Astrocyte (in vitro differentiated cells and primary cell): ENCODE measurements at regions not wholly inside any gene's neighbourhood (a gene's known extent, or its start where the extent isn't known, plus 50 kb on each side); places are given as distances from the start of the nearest gene placed in this dataset.

Experiments
- DNase-seq: peaks from one replicate; pipeline ENCODE4 v3.0.0-alpha.2; 2010; ENCODE audit warnings: low read depth
- FAIRE-seq: peaks from 2 replicates; lab custom pipeline; 2011; peaks lifted over from hg19 to GRCh38; lab: Jason Lieb, UNC
- H2AFZ ChIP-seq: 2 replicates; pipeline ENCODE4 v1.6.0; 2012; ENCODE audit warnings: low read depth, low read length, inconsistent platforms
- H3K27ac ChIP-seq: 2 replicates; pipeline ENCODE4 v1.5.1; 2011; ENCODE audit warnings: low read depth, low read length, inconsistent platforms
- H3K27me3 ChIP-seq: 2 replicates; pipeline ENCODE4 v1.6.0; 2011; ENCODE audit warnings: low read length, inconsistent platforms; ENCODE audit not compliant: insufficient read depth
- H3K36me3 ChIP-seq: 2 replicates; pipeline ENCODE4 v1.5.1; 2011; ENCODE audit warnings: low read length, inconsistent platforms; ENCODE audit not compliant: insufficient read depth
- H3K4me1 ChIP-seq: 2 replicates; pipeline ENCODE4 v1.5.1; 2011; ENCODE audit warnings: low read length, inconsistent platforms; ENCODE audit not compliant: insufficient read depth
- H3K4me2 ChIP-seq: 2 replicates; pipeline ENCODE4 v1.6.0; 2012; ENCODE audit warnings: low read length, inconsistent platforms
- H3K4me3 ChIP-seq: 2 replicates; pipeline ENCODE4 v1.5.1; 2011; ENCODE audit warnings: low read depth, mild to moderate bottlenecking, low read length, inconsistent platforms; ENCODE audit not compliant: insufficient read depth
- H3K79me2 ChIP-seq: 2 replicates; pipeline ENCODE4 v1.6.0; 2012; ENCODE audit warnings: mild to moderate bottlenecking, low read length, inconsistent platforms; ENCODE audit not compliant: insufficient read depth
- H3K9ac ChIP-seq: 2 replicates; pipeline ENCODE4 v1.6.0; 2012; ENCODE audit warnings: mild to moderate bottlenecking, low read length, inconsistent platforms
- H3K9me3 ChIP-seq: 2 replicates; pipeline ENCODE4 v1.5.1; 2012; ENCODE audit warnings: low read depth, mild to moderate bottlenecking, low read length, inconsistent platforms; ENCODE audit not compliant: insufficient read depth
- H4K20me1 ChIP-seq: 2 replicates; pipeline ENCODE4 v1.6.0; 2012; ENCODE audit warnings: low read length, inconsistent platforms; ENCODE audit not compliant: insufficient read depth
- H3K27ac Mint-ChIP-seq: one replicate; pipeline ENCODE4 v1.8.0; 2021; ENCODE audit warnings: mild to moderate bottlenecking, mixed read lengths; ENCODE audit not compliant: unreplicated experiment
- H3K27me3 Mint-ChIP-seq: one replicate; pipeline ENCODE4 v1.8.0; 2021; ENCODE audit warnings: low read depth, mixed read lengths; ENCODE audit not compliant: unreplicated experiment
- H3K36me3 Mint-ChIP-seq: one replicate; pipeline ENCODE4 v1.8.0; 2021; ENCODE audit warnings: low read depth, mixed read lengths; ENCODE audit not compliant: unreplicated experiment
- H3K4me1 Mint-ChIP-seq: one replicate; pipeline ENCODE4 v1.8.0; 2021; ENCODE audit warnings: low read depth, mixed read lengths; ENCODE audit not compliant: unreplicated experiment
- H3K4me3 Mint-ChIP-seq: one replicate; pipeline ENCODE4 v1.8.0; 2021; ENCODE audit warnings: mild to moderate bottlenecking, moderate library complexity, mixed read lengths; ENCODE audit not compliant: unreplicated experiment
- H3K9me3 Mint-ChIP-seq: one replicate; pipeline ENCODE4 v1.8.0; 2021; ENCODE audit warnings: mild to moderate bottlenecking, mixed read lengths; ENCODE audit not compliant: unreplicated experiment
- CTCF ChIP-seq: IDR thresholded peaks from 2 replicates; pipeline ENCODE4 v1.5.1; 2011; ENCODE audit warnings: low read depth, mild to moderate bottlenecking, inconsistent platforms, low read length, moderate library complexity; ENCODE audit not compliant: insufficient read depth
- EZH2 ChIP-seq: IDR thresholded peaks from 2 replicates; pipeline ENCODE4 v1.6.1; 2012; ENCODE audit warnings: mild to moderate bottlenecking, low read length, inconsistent platforms; ENCODE audit not compliant: insufficient read depth

- H3K36me3 Mint-ChIP-seq, result peaks cover 2% of the 10 kb centered on the region
- DNase-seq (no peak), FAIRE-seq (no peak)
- Histone ChIP-seq H3K4me3 (no peak overlapping the region), H3K9ac (no peak overlapping the region), H3K27ac (no peak overlapping the region), H4K20me1 (no peaks in the 10 kb centered on the region), H2AFZ (no peak overlapping the region), H3K4me2 (no peak overlapping the region), H3K79me2 (no peaks in the 10 kb centered on the region), H3K36me3 (no peaks in the 10 kb centered on the region), H3K27me3 (peaks cover 2% of the 10 kb centered on the region), H3K4me1 (no peaks in the 10 kb centered on the region), H3K9me3 (peaks cover 10% of the 10 kb centered on the region)
- no peak overlapping the region for H3K4me3 Mint-ChIP-seq
- H3K27ac Mint-ChIP-seq, result no peak overlapping the region
- peaks cover 19% of the 10 kb centered on the region for H3K9me3 Mint-ChIP-seq
- H3K27me3 Mint-ChIP-seq, result no peaks in the 10 kb centered on the region
- H3K4me1 Mint-ChIP-seq, result no peaks in the 10 kb centered on the region
- no peak for TF ChIP-seq EZH2
These were observed 157.7 kb upstream of the TMEM45B start for GRCh38 chr11:129657866-129658525.

GRCh38 chr11:129658526-129658867, 157.2 kb upstream of the TMEM45B start:
- no peaks in the 10 kb centered on the region for H3K4me1 ChIP-seq
- no peak overlapping the region for H3K4me2 ChIP-seq
- H3K9me3 ChIP-seq, result peaks cover 10% of the 10 kb centered on the region
- no peaks in the 10 kb centered on the region for H3K79me2 ChIP-seq
- no peaks in the 10 kb centered on the region for H3K27me3 Mint-ChIP-seq
- no peak overlapping the region for H3K4me3 ChIP-seq
- H3K36me3 ChIP-seq, result no peaks in the 10 kb centered on the region
- peaks cover 2% of the 10 kb centered on the region for H3K36me3 Mint-ChIP-seq
- FAIRE-seq, result no peak
- H3K27me3 ChIP-seq, result peaks cover 2% of the 10 kb centered on the region
- H3K27ac ChIP-seq, result no peak overlapping the region
- no peak overlapping the region for H3K9ac ChIP-seq
- no peaks in the 10 kb centered on the region for H4K20me1 ChIP-seq
- peaks cover 18% of the 10 kb centered on the region for H3K9me3 Mint-ChIP-seq
- H3K27ac Mint-ChIP-seq, result no peak overlapping the region
- H3K4me1 Mint-ChIP-seq, result no peaks in the 10 kb centered on the region
- H3K4me3 Mint-ChIP-seq, result no peak overlapping the region
- no peak overlapping the region for H2AFZ ChIP-seq
- no peak for DNase-seq
- TF ChIP-seq CTCF (no peak), EZH2 (no peak)

- Mint-ChIP-seq H3K9me3 (no peaks in the 10 kb centered on the region), H3K4me3 (no peak overlapping the region), H3K27me3 (peaks cover 10% of the 10 kb centered on the region), H3K36me3 (no peaks in the 10 kb centered on the region), H3K4me1 (no peaks in the 10 kb centered on the region), H3K27ac (no peak overlapping the region)
- FAIRE-seq (no peak), DNase-seq (no peak)
- Histone ChIP-seq H3K79me2 (no peaks in the 10 kb centered on the region), H4K20me1 (no peaks in the 10 kb centered on the region), H3K36me3 (no peaks in the 10 kb centered on the region), H3K4me2 (no peak overlapping the region), H2AFZ (no peak overlapping the region), H3K9me3 (no peaks in the 10 kb centered on the region), H3K9ac (no peak overlapping the region), H3K27me3 (no peaks in the 10 kb centered on the region), H3K4me1 (no peaks in the 10 kb centered on the region), H3K27ac (no peak overlapping the region), H3K4me3 (no peak overlapping the region)
- TF ChIP-seq EZH2, result no peak
- no peak for TF ChIP-seq CTCF
These were observed 134.7 kb upstream of the TMEM45B start for GRCh38 chr11:129680907-129681306.
